ENCODE measurements at regions not wholly inside any gene's neighbourhood (a gene's known extent, or its start where the extent isn't known, plus 50 kb on each side); places are given as distances from the start of the nearest gene placed in this dataset.

DNA sequence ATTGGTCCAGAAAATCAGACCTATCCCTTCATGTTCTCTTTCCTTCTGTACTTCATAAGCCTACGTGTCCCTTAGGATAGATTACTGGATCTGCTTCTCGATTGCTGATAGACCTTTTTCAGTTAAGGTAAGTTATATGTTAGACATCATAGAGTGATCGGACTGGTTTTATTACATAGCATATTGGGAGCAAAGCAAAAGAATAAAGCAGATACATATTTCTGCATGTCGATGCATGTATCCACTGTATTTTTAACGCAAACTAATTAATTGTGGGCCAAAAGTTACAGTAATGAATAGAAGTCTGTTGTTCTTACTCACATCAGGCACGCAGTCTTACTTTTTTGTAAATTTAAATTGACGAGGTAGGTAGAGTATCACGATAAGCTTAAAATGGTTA is 106.4 kb downstream of the SLIT2 start (continued):
- no peak for TF ChIP-seq PAXIP1 (CRISPR knock-in tag; conservative IDR thresholded peaks at IDR 0.05)
- no peak for TF ChIP-seq TCF7 (IDR thresholded peaks at IDR 0.05; ENCODE audit: low read depth)
- TF ChIP-seq, protein P1, sequence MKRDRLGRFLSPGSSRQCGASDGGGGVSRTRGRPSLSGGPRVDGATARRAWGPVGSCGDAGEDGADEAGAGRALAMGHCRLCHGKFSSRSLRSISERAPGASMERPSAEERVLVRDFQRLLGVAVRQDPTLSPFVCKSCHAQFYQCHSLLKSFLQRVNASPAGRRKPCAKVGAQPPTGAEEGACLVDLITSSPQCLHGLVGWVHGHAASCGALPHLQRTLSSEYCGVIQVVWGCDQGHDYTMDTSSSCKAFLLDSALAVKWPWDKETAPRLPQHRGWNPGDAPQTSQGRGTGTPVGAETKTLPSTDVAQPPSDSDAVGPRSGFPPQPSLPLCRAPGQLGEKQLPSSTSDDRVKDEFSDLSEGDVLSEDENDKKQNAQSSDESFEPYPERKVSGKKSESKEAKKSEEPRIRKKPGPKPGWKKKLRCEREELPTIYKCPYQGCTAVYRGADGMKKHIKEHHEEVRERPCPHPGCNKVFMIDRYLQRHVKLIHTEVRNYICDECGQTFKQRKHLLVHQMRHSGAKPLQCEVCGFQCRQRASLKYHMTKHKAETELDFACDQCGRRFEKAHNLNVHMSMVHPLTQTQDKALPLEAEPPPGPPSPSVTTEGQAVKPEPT (CRISPR knock-in tag; IDR thresholded peaks at IDR 0.05; ENCODE audit: low read depth) = no peak
- TF ChIP-seq MZF1 (CRISPR knock-in tag; IDR thresholded peaks at IDR 0.05; ENCODE audit: borderline replicate concordance) = no peak
- no peak for TF ChIP-seq MYNN (CRISPR knock-in tag; IDR thresholded peaks at IDR 0.05; ENCODE audit: low read depth)
- TF ChIP-seq ZNF354B (CRISPR knock-in tag; IDR thresholded peaks at IDR 0.05) = no peak
- no peak for TF ChIP-seq HNRNPLL (IDR thresholded peaks at IDR 0.05; ENCODE audit: low read depth, low read length, poor library complexity, severe bottlenecking)
- TF ChIP-seq SNAI1 (CRISPR knock-in tag; IDR thresholded peaks at IDR 0.05; ENCODE audit: borderline replicate concordance) = no peak
- no peak for TF ChIP-seq RFX3 (CRISPR knock-in tag; IDR thresholded peaks at IDR 0.05)
- no peak for TF ChIP-seq ZNF572 (CRISPR knock-in tag; IDR thresholded peaks at IDR 0.05)
- no peak for TF ChIP-seq ZBTB8A (CRISPR knock-in tag; IDR thresholded peaks at IDR 0.05; ENCODE audit: borderline replicate concordance, low read depth)
- no peak for TF ChIP-seq ZNF234 (CRISPR knock-in tag; conservative IDR thresholded peaks at IDR 0.05)
- TF ChIP-seq RFXAP (CRISPR knock-in tag; IDR thresholded peaks at IDR 0.05; ENCODE audit: borderline replicate concordance) = no peak
- TF ChIP-seq MEIS1 (CRISPR knock-in tag; IDR thresholded peaks at IDR 0.05; ENCODE audit: borderline replicate concordance) = no peak
